B cell (primary cell): ENCODE measurements at regions not wholly inside any gene's neighbourhood (a gene's known extent, or its start where the extent isn't known, plus 50 kb on each side); places are given as distances from the start of the nearest gene placed in this dataset.

Source experiments
- ATAC-seq: fragments of 200-7000 bp; cut with Tn5 transposase; one replicate; pipeline ENCODE4 v1.10.0; 2021; ENCODE audit warnings: low read depth, mild to moderate bottlenecking, moderate number of reproducible peaks, moderate library complexity
- CTCF ChIA-PET: fragments of 350-600 bp; sonication (Branson Sonifier 250); formaldehyde crosslinking; loops from one replicate; lab custom pipeline; 2021; ENCODE audit warnings: antibody characterized with exemption, inconsistent platforms; lab: Charles Lee
- POLR2A ChIA-PET: fragments of 350-600 bp; sonication (Branson Sonifier 250); formaldehyde crosslinking; loops from one replicate; lab custom pipeline; 2021; ENCODE audit warnings: antibody characterized with exemption; lab: Charles Lee
- DNase-seq: peaks from one replicate; pipeline ENCODE4 v3.0.0; 2013
- H2AFZ ChIP-seq: 2 replicates; pipeline ENCODE4 v1.6.1; 2012; ENCODE audit warnings: mild to moderate bottlenecking, low read depth, low read length; ENCODE audit not compliant: insufficient read depth, poor library complexity, severe bottlenecking
- H3K27ac ChIP-seq, 2 donors: 1 replicate in 1 of 2; 2 replicates in 1 of 2; pipeline ENCODE4 v1.5.1; 2012 to 2013; ENCODE audit warnings: low read length in 2 of 2, mild to moderate bottlenecking in 2 of 2, moderate library complexity in 1 of 2
- H3K27me3 ChIP-seq, 4 experiments: fragments of 200-600 bp in 1 of 4; sonication (generic) in 1 of 4; replicated peaks in 1 of 4; 1 replicate in 2 of 4; 2 replicates in 2 of 4; pipeline versions ENCODE4 v1.6.1 to v1.7.0; 2013 to 2016; ENCODE audit warnings: low read length in 3 of 4, mild to moderate bottlenecking in 2 of 4, mixed read lengths in 1 of 4, moderate library complexity in 1 of 4; ENCODE audit not compliant: insufficient read depth in 4 of 4, control insufficient read depth in 3 of 4; ENCODE audit errors: control extremely low read depth in 1 of 4
- H3K36me3 ChIP-seq, 2 experiments: replicated peaks in 1 of 2; 1 replicate in 1 of 2; 2 replicates in 1 of 2; pipeline versions ENCODE4 v1.6.1 to v1.7.1; 2013; ENCODE audit warnings: low read length in 1 of 2; ENCODE audit not compliant: insufficient read depth in 2 of 2, control insufficient read depth in 1 of 2; ENCODE audit errors: control extremely low read depth in 1 of 2, extremely low read depth in 1 of 2
- H3K4me1 ChIP-seq, 2 donors: fragments of 200-600 bp in 1 of 2; sonication (generic) in 1 of 2; 1 replicate in 1 of 2; 2 replicates in 1 of 2; pipeline versions ENCODE4 v1.5.1 to v1.6.1; 2013 to 2017; ENCODE audit warnings: low read length in 2 of 2; ENCODE audit not compliant: control insufficient read depth in 2 of 2, insufficient read depth in 2 of 2
- H3K4me2 ChIP-seq: replicated peaks from 2 replicates; pipeline ENCODE3; 2012; ENCODE audit warnings: mild to moderate bottlenecking, low read depth, low read length; ENCODE audit not compliant: poor library complexity, severe bottlenecking
- H3K4me3 ChIP-seq, 5 experiments: fragments of 200-600 bp in 1 of 5; sonication (generic) in 1 of 5; 1 replicate in 3 of 5; 2 replicates in 2 of 5; pipeline versions ENCODE4 v1.5.1 to v1.7.0; 2011 to 2016; ENCODE audit warnings: low read length in 4 of 5, mild to moderate bottlenecking in 4 of 5, low read depth in 2 of 5, control low read depth in 1 of 5, moderate library complexity in 1 of 5; ENCODE audit not compliant: insufficient read depth in 1 of 5; ENCODE audit errors: control extremely low read depth in 1 of 5, extremely low read depth in 1 of 5
- H3K79me2 ChIP-seq: fragments of 200-600 bp; sonication (generic); one replicate; pipeline ENCODE4 v1.6.0; 2016; ENCODE audit warnings: low read length; ENCODE audit not compliant: control insufficient read depth, insufficient read depth
- H3K9ac ChIP-seq: fragments of 200-600 bp; sonication (generic); 2 replicates; pipeline ENCODE4 v1.6.1; 2017; ENCODE audit warnings: mild to moderate bottlenecking, low read length, moderate library complexity
- H3K9me3 ChIP-seq, 3 donors: one replicate each; pipeline versions ENCODE4 v1.6.1 to v1.7.1; 2013; ENCODE audit warnings: low read length in 2 of 3; ENCODE audit not compliant: control insufficient read depth in 2 of 3, insufficient read depth in 1 of 3; ENCODE audit errors: control extremely low read depth in 1 of 3
- H4K20me1 ChIP-seq: 2 replicates; pipeline ENCODE4 v1.6.0; 2012; ENCODE audit warnings: mild to moderate bottlenecking, low read length; ENCODE audit not compliant: insufficient read depth, control insufficient read depth, poor library complexity, severe bottlenecking
- H3K27ac Mint-ChIP-seq: one replicate; pipeline ENCODE4 v1.8.0; 2021; ENCODE audit warnings: mixed read lengths
- H3K27me3 Mint-ChIP-seq: one replicate; pipeline ENCODE4 v1.8.0; 2021; ENCODE audit warnings: mixed read lengths
- H3K4me1 Mint-ChIP-seq: one replicate; pipeline ENCODE4 v1.8.0; 2021; ENCODE audit warnings: mixed read lengths
- H3K4me3 Mint-ChIP-seq: one replicate; pipeline ENCODE4 v1.8.0; 2021; ENCODE audit warnings: mixed read lengths
- H3K9me3 Mint-ChIP-seq: one replicate; pipeline ENCODE4 v1.8.0; 2022; ENCODE audit warnings: mixed read lengths; ENCODE audit not compliant: insufficient read depth
- EZH2 ChIP-seq: IDR thresholded peaks from 2 replicates; pipeline ENCODE4 v1.6.1; 2012; ENCODE audit warnings: borderline replicate concordance, low read depth, mild to moderate bottlenecking, moderate library complexity, low read length; ENCODE audit not compliant: insufficient read depth, poor library complexity, severe bottlenecking
- WGBS: methylation state at CpG from one replicate; pipeline ENCODE4 v1.1.5; 2013; ENCODE audit warnings: missing lambda C conversion rate; ENCODE audit not compliant: insufficient coverage; 5-methylcytosine and 5-hydroxymethylcytosine counted together
- intact Hi-C: fragments of 100-400 bp; cut with micrococcal nuclease; formaldehyde crosslinking; loops from one replicate; pipeline ENCODE4 v1.10.0; 2022
- TF ChIP-seq, protein P1 (sequence below): fragments of 200-600 bp; IDR thresholded peaks from one replicate; pipeline ENCODE4 v1.8.0; 2022; ENCODE audit warnings: antibody characterized with exemption, mild to moderate bottlenecking

- peaks cover 12% of the 10 kb centered on the region for H3K27me3 Mint-ChIP-seq
- Histone ChIP-seq H3K27ac (no peak overlapping the region), H3K36me3 (no peaks in the 10 kb centered on the region), H2AFZ (no peak overlapping the region), H3K4me3 (no peak overlapping the region), H3K27me3 (peaks cover 0 to 8% (median 1%) of the 10 kb centered on the region in 4 experiments), H3K9me3 (peaks cover 0 to 11% (median 0%) of the 10 kb centered on the region in 3 donors), H3K79me2 (no peaks in the 10 kb centered on the region), H3K4me1 (no peaks in the 10 kb centered on the region), H4K20me1 (no peaks in the 10 kb centered on the region), H3K9ac (no peak overlapping the region), H3K4me2 (no peak overlapping the region)
- ChIA-PET CTCF (no interaction called here), POLR2A (no interaction called here)
- H3K9me3 Mint-ChIP-seq: no peaks in the 10 kb centered on the region
- ATAC-seq: no peak
- DNase-seq: no peak
- no peaks in the 10 kb centered on the region for H3K4me1 Mint-ChIP-seq
- WGBS: 93% methylated on average over 18 of the region's 18 CpGs
- H3K4me3 Mint-ChIP-seq: no peak overlapping the region
- intact Hi-C loops: no loop called here
- no peak overlapping the region for H3K27ac Mint-ChIP-seq
- TF ChIP-seq EZH2: no peak
- TF ChIP-seq, protein P1, sequence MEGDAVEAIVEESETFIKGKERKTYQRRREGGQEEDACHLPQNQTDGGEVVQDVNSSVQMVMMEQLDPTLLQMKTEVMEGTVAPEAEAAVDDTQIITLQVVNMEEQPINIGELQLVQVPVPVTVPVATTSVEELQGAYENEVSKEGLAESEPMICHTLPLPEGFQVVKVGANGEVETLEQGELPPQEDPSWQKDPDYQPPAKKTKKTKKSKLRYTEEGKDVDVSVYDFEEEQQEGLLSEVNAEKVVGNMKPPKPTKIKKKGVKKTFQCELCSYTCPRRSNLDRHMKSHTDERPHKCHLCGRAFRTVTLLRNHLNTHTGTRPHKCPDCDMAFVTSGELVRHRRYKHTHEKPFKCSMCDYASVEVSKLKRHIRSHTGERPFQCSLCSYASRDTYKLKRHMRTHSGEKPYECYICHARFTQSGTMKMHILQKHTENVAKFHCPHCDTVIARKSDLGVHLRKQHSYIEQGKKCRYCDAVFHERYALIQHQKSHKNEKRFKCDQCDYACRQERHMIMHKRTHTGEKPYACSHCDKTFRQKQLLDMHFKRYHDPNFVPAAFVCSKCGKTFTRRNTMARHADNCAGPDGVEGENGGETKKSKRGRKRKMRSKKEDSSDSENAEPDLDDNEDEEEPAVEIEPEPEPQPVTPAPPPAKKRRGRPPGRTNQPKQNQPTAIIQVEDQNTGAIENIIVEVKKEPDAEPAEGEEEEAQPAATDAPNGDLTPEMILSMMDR: no peak
These were observed 186.0 kb upstream of the FOXF1 start for GRCh38 chr16:86324320-86324719.

DNA sequence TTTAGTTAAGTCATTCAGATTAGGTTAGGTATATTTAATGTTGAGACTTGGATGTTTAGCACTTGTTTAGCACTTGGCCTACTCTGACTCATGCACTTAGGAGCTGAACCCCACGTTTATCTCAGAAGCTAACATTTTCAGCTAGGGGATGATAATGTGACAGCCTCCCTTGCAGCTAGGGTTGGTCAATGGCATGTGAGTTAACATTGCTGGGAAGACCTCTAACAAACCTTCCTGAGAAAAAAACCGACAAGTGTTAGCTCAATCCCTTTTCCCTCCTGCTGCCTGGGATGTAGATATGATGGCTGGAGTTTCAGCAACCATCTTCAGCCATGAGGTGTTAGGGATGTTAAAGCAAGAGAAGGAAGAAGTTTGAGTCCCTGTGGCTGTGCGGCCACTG, 185.0 kb upstream of the FOXF1 start:
- Histone ChIP-seq H3K9me3 (peaks cover 0 to 11% (median 0%) of the 10 kb centered on the region in 3 donors), H3K9ac (no peak overlapping the region), H3K4me1 (no peaks in the 10 kb centered on the region), H3K27ac (no peak overlapping the region), H3K4me3 (no peak overlapping the region), H3K79me2 (no peaks in the 10 kb centered on the region), H3K27me3 (peaks cover 0 to 8% (median 2%) of the 10 kb centered on the region in 4 experiments), H4K20me1 (no peaks in the 10 kb centered on the region), H3K36me3 (no peaks in the 10 kb centered on the region), H3K4me2 (no peak overlapping the region), H2AFZ (no peak overlapping the region)
- no peak for ATAC-seq
- no peak overlapping the region for H3K4me3 Mint-ChIP-seq
- DNase-seq: no peak
- TF ChIP-seq, protein P1: no peak
- TF ChIP-seq EZH2: no peak
- POLR2A ChIA-PET: no interaction called here
- CTCF ChIA-PET: no interaction called here
- intact Hi-C loops: no loop called here
- WGBS: no CpG with 5 or more reads among the region's 3 CpGs
- H3K27ac Mint-ChIP-seq: no peak overlapping the region
- H3K9me3 Mint-ChIP-seq: no peaks in the 10 kb centered on the region
- no peaks in the 10 kb centered on the region for H3K4me1 Mint-ChIP-seq
- H3K27me3 Mint-ChIP-seq: peaks cover 20% of the 10 kb centered on the region
